ENCODE measurements at regions not wholly inside any gene's neighbourhood (a gene's known extent, or its start where the extent isn't known, plus 50 kb on each side); places are given as distances from the start of the nearest gene placed in this dataset.
"Not testable (repeated sequence)": the region's sequence is repeated elsewhere in the genome, so short reads cannot be mapped to it uniquely, and the experiment has no call there.

GRCh38 chr9:41367301-41367700 lies 178.2 kb upstream of the ZNG1F start:
- H3K9me3 ChIP-seq; H3K27me3 ChIP-seq; H3K4me1 ChIP-seq; DNase-seq; intact Hi-C loops (cut with DNase I; ENCODE audit: low total_unique reads); H3K27ac ChIP-seq; H3K36me3 ChIP-seq; H3K4me3 ChIP-seq: not testable (repeated sequence)

- H3K27me3 ChIP-seq; intact Hi-C loops (cut with DNase I; ENCODE audit: low total_unique reads); DNase-seq; H3K4me3 ChIP-seq; H3K27ac ChIP-seq; H3K9me3 ChIP-seq; H3K4me1 ChIP-seq; H3K36me3 ChIP-seq: not testable (repeated sequence)
Observed at GRCh38 chr9:41361790-41362189, 172.7 kb upstream of the ZNG1F start.

- intact Hi-C loops (cut with DNase I; ENCODE audit: low total_unique reads); H3K27me3 ChIP-seq; H3K36me3 ChIP-seq; H3K9me3 ChIP-seq; H3K4me1 ChIP-seq: not testable (repeated sequence)
- DNase-seq, result peak in 1 of 2 donors; percentile 26
- Histone ChIP-seq H3K4me3 (peak overlapping the region; percentile 64 to 72), H3K27ac (peak overlapping the region; percentile 78 to 83)
Observed at GRCh38 chr9:41359116-41359515, 170.0 kb upstream of the ZNG1F start.

GRCh38 chr9:41358682-41359081 lies 169.6 kb upstream of the ZNG1F start:
- Histone ChIP-seq H3K4me3 (peak overlapping the region; percentile 64 to 72), H3K27ac (peak overlapping the region; percentile 78 to 83)
- H3K36me3 ChIP-seq; intact Hi-C loops (cut with DNase I; ENCODE audit: low total_unique reads); H3K9me3 ChIP-seq; H3K4me1 ChIP-seq; H3K27me3 ChIP-seq: not testable (repeated sequence)
- peak; percentile 68 to 79 for DNase-seq
- TF ChIP-seq POLR2A (IDR thresholded peaks at IDR 0.05), result peak; percentile 50 to 53

- Histone ChIP-seq H3K27ac (peak overlapping the region; percentile 78 to 83), H3K4me3 (peak overlapping the region; percentile 64 to 72)
- H3K9me3 ChIP-seq; H3K4me1 ChIP-seq; intact Hi-C loops (cut with DNase I; ENCODE audit: low total_unique reads); H3K27me3 ChIP-seq; DNase-seq; H3K36me3 ChIP-seq: not testable (repeated sequence)
Observed at GRCh38 chr9:41357918-41358404, 168.8 kb upstream of the ZNG1F start.

- H3K4me1 ChIP-seq; H3K27me3 ChIP-seq; H3K27ac ChIP-seq; H3K9me3 ChIP-seq; intact Hi-C loops (cut with DNase I; ENCODE audit: low total_unique reads); H3K4me3 ChIP-seq; DNase-seq; H3K36me3 ChIP-seq: not testable (repeated sequence)
Observed at GRCh38 chr9:41357350-41357748, 168.2 kb upstream of the ZNG1F start.

- intact Hi-C loops (cut with DNase I; ENCODE audit: low total_unique reads); H3K9me3 ChIP-seq; H3K36me3 ChIP-seq; H3K27me3 ChIP-seq; H3K4me1 ChIP-seq: not testable (repeated sequence)
- peak; percentile 72 to 75 for DNase-seq
- Histone ChIP-seq H3K4me3 (peak overlapping the region in 1 of 2 donors; percentile 21), H3K27ac (peak overlapping the region in 1 of 2 donors; percentile 57)
Observed at GRCh38 chr9:41356588-41357349, 167.7 kb upstream of the ZNG1F start.

GRCh38 chr9:41355712-41356450 lies 166.8 kb upstream of the ZNG1F start:
- H3K27me3 ChIP-seq; H3K27ac ChIP-seq; DNase-seq; H3K9me3 ChIP-seq; H3K36me3 ChIP-seq; intact Hi-C loops (cut with DNase I; ENCODE audit: low total_unique reads); H3K4me1 ChIP-seq; H3K4me3 ChIP-seq: not testable (repeated sequence)

GRCh38 chr9:41354978-41355377 lies 165.9 kb upstream of the ZNG1F start:
- H3K4me3 ChIP-seq; H3K9me3 ChIP-seq; H3K27me3 ChIP-seq; H3K27ac ChIP-seq; DNase-seq; intact Hi-C loops (cut with DNase I; ENCODE audit: low total_unique reads); H3K4me1 ChIP-seq; H3K36me3 ChIP-seq: not testable (repeated sequence)

GRCh38 chr9:41354060-41354934 lies 165.2 kb upstream of the ZNG1F start:
- H3K9me3 ChIP-seq; H3K27ac ChIP-seq; H3K4me1 ChIP-seq; intact Hi-C loops (cut with DNase I; ENCODE audit: low total_unique reads); H3K4me3 ChIP-seq; H3K27me3 ChIP-seq; DNase-seq; H3K36me3 ChIP-seq: not testable (repeated sequence)

- DNase-seq; intact Hi-C loops (cut with DNase I; ENCODE audit: low total_unique reads); H3K4me1 ChIP-seq; H3K27ac ChIP-seq; H3K27me3 ChIP-seq; H3K4me3 ChIP-seq; H3K9me3 ChIP-seq; H3K36me3 ChIP-seq: not testable (repeated sequence)
Observed at GRCh38 chr9:41353026-41353425, 163.9 kb upstream of the ZNG1F start.

- H3K27me3 ChIP-seq; H3K36me3 ChIP-seq; H3K27ac ChIP-seq; H3K4me3 ChIP-seq; H3K4me1 ChIP-seq; H3K9me3 ChIP-seq; intact Hi-C loops (cut with DNase I; ENCODE audit: low total_unique reads); DNase-seq: not testable (repeated sequence)
Observed at GRCh38 chr9:41352390-41352789, 163.3 kb upstream of the ZNG1F start.

GRCh38 chr9:41347893-41348292 lies 158.8 kb upstream of the ZNG1F start:
- DNase-seq; H3K9me3 ChIP-seq; H3K4me3 ChIP-seq; H3K27ac ChIP-seq; H3K36me3 ChIP-seq; H3K4me1 ChIP-seq; H3K27me3 ChIP-seq; intact Hi-C loops (cut with DNase I; ENCODE audit: low total_unique reads): not testable (repeated sequence)
